K562 (cell line): ENCODE measurements at regions not wholly inside any gene's neighbourhood (a gene's known extent, or its start where the extent isn't known, plus 50 kb on each side); places are given as distances from the start of the nearest gene placed in this dataset.

ENCODE experiments used
- FOS ChIP-seq: IDR thresholded peaks from 3 replicates; pipeline ENCODE4 v1.6.1; 2011; ENCODE audit not compliant: insufficient read length; ENCODE audit errors: extremely low read depth
- POLR2AphosphoS5 ChIP-seq: IDR thresholded peaks from 2 replicates; pipeline ENCODE4 v1.6.1; 2011; ENCODE audit warnings: mild to moderate bottlenecking, low read depth, low read length, moderate library complexity; ENCODE audit not compliant: control insufficient read depth, insufficient read depth
- ZNF551 ChIP-seq: fragments of 250-450 bp; sonication (Bioruptor Pico); IDR thresholded peaks from 2 replicates; pipeline ENCODE4 v1.5.0; 2021; ENCODE audit warnings: mild to moderate bottlenecking, moderate library complexity
- ZNF740 ChIP-seq, 3 experiments: fragments of 200-800 bp in 1 of 3; sonication (Bioruptor generic) in 1 of 3; sonication (generic) in 1 of 3; formaldehyde crosslinking in 1 of 3; IDR thresholded peaks; 2 replicates each; pipeline versions ENCODE4 v1.6.1 to v1.8.0; 2016 to 2022; ENCODE audit warnings: mild to moderate bottlenecking in 2 of 3, missing compliant biosample characterization in 2 of 3, missing genetic modification characterization in 2 of 3, missing genetic modification reagents in 1 of 3
- TF ChIP-seq, protein P1 (sequence below), 3 experiments: IDR thresholded peaks in 2 of 3; conservative IDR thresholded peaks in 1 of 3; 2 replicates each; pipeline ENCODE4 v1.5.1; 2011 to 2012; ENCODE audit warnings: low read length in 3 of 3, mild to moderate bottlenecking in 3 of 3, control low read depth in 2 of 3, improper control_type of control experiment in 1 of 3, inconsistent platforms in 1 of 3, low read depth in 1 of 3, mixed read lengths in 1 of 3, moderate library complexity in 1 of 3; ENCODE audit not compliant: insufficient read depth in 2 of 3

- TF ChIP-seq ZNF740 (CRISPR knock-in tag; IDR thresholded peaks at IDR 0.05): no peak
- no peak for TF ChIP-seq ZNF740 (tag; IDR thresholded peaks at IDR 0.05)
- TF ChIP-seq ZNF551 (CRISPR knock-in tag): no peak
- no peak for TF ChIP-seq FOS
- TF ChIP-seq, protein P1, sequence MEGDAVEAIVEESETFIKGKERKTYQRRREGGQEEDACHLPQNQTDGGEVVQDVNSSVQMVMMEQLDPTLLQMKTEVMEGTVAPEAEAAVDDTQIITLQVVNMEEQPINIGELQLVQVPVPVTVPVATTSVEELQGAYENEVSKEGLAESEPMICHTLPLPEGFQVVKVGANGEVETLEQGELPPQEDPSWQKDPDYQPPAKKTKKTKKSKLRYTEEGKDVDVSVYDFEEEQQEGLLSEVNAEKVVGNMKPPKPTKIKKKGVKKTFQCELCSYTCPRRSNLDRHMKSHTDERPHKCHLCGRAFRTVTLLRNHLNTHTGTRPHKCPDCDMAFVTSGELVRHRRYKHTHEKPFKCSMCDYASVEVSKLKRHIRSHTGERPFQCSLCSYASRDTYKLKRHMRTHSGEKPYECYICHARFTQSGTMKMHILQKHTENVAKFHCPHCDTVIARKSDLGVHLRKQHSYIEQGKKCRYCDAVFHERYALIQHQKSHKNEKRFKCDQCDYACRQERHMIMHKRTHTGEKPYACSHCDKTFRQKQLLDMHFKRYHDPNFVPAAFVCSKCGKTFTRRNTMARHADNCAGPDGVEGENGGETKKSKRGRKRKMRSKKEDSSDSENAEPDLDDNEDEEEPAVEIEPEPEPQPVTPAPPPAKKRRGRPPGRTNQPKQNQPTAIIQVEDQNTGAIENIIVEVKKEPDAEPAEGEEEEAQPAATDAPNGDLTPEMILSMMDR (IDR thresholded peaks at IDR 0.05 in 2 of 3, conservative IDR thresholded peaks at IDR 0.05 in 1 of 3; ENCODE audit: insufficient read depth in 2 of 3, low read depth in 1 of 3, low read length in 3 of 3): no peak
- no peak for TF ChIP-seq POLR2AphosphoS5
Observed at GRCh38 chr7:116621649-116622048, 50.3 kb upstream of the MET start.
